HG03469 (cell line): ENCODE measurements at regions not wholly inside any gene's neighbourhood (a gene's known extent, or its start where the extent isn't known, plus 50 kb on each side); places are given as distances from the start of the nearest gene placed in this dataset.
"Not testable (repeated sequence)": the region's sequence is repeated elsewhere in the genome, so short reads cannot be mapped to it uniquely, and the experiment has no call there.

Experiments
- ATAC-seq: cut with Tn5 transposase; IDR thresholded peaks from one replicate; pipeline ENCODE4 v1.9.1; 2021; ENCODE audit warnings: mild to moderate bottlenecking, moderate library complexity, moderate number of reproducible peaks; ENCODE audit not compliant: unreplicated experiment

DNA sequence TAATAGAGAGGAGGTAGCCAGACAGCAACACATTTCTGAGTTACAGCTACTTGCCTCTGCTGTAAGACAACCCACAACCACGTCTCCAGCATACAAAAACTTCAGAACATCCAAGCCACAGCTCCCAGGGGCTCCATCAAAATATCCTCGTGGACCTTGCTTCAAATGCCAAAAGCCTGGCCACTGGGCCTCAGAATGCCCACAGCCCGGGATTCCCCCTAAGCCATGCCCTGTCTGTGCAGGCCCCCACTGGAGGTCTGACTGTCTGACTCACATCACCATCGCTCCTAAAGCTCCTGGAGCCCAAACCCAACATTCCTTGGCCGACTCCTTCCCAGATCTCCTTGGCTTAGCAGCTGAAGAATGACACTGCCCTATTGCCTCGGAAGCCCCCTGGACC, 186.6 kb upstream of the MAGEB16 start:
- ATAC-seq, result not testable (repeated sequence)

DNA sequence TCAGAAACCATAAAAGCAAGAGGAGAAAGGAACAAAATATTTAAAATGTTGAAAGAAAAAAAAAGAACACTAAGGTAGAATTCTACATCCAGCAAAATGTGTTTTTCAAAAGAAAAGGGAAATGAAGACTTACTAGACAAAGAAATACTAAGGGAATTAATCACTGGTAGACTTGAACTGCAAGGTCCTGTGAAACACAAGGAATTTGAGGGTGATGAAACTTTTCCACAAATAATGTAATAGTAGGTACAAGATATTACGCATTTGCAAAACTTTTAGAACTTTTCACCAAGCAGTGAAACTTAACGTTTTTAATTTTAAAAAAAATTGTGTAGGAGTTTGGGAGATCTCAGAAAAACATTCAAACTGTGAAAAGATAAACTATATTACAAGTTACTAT, 180.3 kb upstream of the MAGEB16 start:
- no peak for ATAC-seq

DNA sequence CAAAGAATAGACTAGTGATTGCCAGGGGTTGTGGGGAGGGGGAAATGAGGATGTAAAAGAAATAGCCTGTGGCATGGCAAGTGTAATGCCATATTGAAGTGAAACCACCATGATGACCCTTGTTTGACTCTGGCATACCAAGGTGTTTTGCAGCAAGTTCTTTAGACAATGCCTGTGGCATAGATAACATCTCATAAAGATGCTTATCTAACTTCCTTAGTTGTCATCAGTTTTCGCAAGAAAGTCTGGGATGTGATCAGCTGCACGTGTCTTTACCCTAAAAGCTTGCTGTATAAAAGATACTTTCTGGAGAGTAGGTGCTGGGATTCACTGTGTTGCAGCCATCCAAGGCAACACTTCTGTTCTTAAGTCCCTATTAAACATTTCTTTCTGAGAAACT, 176.1 kb upstream of the MAGEB16 start:
- ATAC-seq, result no peak

DNA sequence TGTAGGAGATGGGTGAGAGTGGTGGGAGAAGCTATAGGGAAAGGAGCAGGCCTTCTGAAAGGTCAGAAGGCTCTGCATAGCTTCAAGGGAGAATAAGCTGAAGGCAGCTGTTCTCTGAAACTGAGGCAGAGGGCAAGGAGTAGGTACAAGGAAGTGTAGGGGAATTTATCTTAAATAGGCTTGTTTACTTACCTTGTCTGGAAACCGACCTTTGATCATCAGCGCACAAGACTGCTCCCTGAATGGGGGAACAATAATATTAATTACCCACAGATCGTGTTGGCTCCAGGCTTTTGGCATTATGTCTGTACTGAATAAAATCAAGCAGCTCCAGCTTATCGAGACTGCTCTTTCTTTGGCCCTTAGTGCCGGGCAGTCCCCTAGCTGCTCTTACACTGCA, 175.5 kb upstream of the MAGEB16 start:
- no peak for ATAC-seq

DNA sequence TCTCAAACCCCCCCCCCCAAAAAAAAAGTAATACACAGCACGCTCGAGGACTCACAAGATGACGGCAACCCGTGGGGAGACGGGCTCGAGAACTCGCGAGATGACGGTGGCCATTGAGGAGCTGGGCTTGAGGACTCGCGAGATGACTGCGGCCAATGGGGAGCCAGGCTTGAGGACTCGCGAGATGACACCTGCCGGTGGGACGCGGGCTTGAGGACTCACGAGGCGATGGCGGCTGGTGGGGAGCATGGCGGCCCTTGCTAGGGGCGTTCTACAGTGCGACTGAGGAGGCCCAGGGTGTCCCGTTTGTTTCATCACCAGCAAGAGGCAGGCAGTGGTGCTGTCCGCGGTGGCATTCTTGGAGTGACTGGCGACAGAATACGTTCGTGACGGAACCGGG, 172.4 kb upstream of the MAGEB16 start:
- ATAC-seq, result no peak

DNA sequence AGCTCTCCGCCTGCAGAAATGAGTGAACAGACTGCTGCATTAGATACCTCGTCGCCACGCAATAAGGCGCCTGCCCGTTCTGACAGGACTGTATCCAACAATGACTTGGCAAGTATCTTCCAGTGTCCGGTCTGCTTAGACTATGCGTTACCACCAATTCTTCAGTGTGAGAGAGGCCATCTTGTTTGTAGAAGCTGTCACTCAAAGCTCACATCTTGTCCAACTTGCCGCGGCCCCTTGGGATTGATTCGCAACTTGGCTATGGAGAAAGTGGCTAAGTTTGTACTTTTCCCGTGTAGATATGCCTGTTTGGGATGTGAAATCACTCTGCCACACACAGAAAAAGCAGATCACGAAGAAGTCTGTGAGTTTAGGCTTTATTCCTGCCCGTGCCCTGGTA, 172.0 kb upstream of the MAGEB16 start:
- no peak for ATAC-seq

DNA sequence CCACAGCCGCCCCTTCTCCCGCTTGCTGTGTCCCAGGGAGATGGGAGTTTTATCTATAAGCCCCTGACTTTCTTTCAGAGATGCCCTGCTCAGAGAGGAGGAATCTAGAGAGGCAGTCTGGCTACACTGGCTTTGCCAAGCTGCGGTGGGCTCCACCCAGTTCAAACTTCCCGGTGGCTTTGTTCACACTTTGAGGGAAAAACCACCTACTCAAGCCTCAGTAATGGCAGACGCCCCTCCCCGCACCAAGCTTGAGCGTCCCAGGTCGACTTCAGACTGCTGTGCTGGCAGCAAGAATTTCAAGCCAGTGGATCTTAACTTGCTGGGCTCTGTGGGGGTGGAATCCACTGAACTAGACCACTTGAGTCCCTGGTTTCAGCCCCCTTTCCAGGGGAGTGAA, 162.2 kb upstream of the MAGEB16 start:
- not testable (repeated sequence) for ATAC-seq

DNA sequence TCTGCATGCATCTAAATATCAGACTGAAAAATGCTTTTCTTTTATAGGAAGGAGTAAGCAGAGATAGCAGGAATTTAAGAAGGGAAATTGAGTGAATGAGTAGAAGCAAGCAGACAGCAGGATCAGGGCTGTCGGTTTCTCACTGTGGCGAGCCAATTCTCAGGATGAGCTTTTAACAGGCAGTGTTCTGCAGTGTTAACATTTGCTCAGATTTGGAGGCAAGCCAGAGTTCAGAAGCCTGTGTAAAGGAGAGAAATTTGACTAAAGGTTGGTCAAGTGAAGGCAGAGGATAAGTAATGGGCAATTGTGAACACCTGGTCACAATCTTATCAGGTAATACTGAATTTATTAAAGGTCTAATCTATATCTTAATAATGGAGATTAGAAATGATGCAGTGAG, 133.3 kb upstream of the MAGEB16 start:
- ATAC-seq, result no peak

DNA sequence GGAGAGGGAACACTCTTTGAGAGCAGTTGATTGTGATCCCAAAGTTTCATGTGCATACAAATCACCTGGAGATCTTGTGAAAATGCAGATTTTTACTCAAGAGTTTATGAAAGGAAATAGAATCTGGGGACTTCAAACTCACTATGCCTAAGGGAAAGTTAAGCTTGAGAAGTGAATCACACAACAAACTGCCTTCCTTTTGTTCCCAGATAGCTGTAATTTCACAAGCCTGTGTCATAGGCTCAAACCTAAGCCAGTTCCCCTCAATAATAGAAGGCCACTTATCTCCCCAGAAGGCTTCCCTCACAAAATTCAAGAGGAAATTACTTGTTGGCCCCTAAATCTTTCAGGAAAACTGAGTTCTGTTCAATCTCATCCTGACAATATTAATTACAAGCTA, 132.8 kb upstream of the MAGEB16 start:
- no peak for ATAC-seq

DNA sequence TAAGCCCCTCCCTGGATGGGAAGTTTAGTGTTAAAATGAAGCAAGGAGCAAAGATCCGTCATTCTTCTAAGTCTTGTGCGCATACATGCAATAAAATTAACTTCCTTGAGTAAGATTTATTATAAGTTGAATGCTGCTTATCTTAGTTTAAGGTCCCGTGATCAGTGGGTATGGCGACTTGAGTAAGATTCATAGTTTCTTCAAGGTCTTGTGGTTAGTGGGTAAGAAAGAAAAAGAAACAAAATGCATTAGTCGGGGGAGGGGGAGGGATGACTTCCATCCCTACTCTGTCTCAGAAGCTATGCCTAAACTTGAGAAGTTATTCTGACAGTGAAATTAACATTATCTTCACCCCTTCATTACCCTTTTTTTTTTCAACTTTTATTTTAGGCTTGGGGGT, 127.3 kb upstream of the MAGEB16 start:
- no peak for ATAC-seq

DNA sequence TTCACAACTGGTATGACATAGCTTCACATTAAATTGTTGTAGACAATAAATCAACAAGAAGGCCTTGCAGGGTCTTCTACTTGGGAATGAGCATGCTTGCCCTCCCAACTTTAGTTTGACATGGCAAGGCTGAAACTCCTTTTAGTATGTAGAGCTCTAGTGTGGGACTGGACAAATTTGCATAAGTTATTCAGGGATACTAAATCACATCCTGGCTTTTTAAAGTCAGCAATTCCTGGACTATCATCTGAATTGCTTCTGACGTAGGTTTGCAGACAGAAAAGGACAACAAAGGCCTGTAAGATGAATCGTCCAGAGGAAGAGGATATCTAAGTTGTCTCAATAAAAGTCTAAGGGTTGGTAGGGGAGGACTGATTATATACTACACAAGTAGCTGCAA, 123.0 kb upstream of the MAGEB16 start:
- no peak for ATAC-seq

DNA sequence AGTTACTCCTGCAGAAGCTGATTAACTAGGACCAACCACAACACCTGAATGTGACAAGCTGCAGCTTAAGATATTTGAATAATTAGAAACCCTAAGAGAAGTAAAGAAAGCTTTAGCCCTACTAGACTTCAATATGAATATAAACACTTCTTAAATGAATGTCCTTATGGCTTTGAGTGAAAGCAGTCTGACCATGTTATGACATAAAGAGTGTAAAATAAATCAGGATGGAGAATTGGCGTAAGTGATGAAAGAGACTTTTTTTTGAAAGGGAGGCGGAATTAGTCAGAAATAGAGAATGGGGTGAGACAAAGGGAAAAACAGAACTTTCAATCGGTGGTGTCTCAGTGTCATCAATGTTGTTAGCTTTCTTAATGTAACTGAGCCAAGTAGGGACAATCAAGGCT, 117.2 kb upstream of the MAGEB16 start:
- no peak for ATAC-seq

DNA sequence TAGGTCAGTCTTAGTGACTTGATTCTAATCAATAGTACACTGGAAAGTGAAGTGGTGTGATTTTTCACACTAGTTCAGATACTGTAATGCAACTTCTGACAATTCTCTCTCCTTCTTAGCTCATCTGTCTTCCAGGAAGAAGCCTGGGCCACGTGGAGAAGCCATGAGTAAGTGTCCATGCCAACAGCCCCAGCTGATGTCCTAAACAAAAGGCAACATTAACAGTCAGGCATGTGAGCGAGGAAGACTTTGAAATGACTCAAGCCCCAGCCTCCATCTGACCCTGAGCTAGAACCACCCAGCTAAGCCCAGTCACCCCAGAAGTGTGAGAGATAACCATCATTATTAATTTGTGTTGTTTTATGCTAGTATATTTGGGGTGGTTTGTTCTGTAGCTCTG, 115.7 kb upstream of the MAGEB16 start:
- no peak for ATAC-seq

DNA sequence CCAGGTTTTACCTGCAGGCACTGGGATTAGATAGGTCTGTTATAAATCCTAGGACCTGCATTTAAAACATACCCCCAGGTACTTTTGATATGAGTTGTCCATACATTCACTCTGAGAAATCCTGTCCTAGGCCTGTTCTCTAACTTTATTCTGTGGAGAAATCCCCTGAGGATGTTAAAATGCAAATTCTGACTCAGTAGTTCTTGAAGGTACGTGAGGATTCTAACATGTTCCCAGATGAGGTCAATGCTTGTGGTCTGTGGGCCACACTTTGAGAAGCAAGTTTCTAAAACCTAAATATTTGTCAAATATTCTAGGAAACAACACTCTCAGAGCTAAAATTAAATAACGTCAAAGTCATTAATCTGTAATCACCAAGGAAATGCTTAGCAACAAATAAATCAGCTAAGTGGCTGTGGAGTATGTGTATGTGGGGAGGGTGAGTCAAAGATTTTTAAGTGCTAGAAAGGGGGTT, 101.3 kb upstream of the MAGEB16 start:
- ATAC-seq, result no peak

DNA sequence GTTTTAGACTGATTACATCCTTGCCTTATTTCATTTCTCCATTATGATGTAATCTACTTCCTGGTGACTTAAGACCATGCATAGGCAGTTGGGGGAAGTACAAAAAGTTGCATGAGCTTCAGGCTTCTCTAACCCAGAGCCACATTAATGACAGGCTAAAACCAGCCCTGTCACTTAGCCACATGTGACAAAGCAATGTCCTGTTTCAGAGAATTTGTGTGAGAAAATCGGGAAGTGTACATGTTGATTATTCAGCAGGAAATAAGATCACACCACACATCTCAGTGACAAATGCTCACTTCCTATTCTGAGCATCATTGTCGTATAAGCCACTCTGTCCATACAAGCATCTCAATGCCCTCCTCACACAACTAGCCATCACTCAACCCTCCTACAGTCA, 98.5 kb upstream of the MAGEB16 start:
- no peak for ATAC-seq

DNA sequence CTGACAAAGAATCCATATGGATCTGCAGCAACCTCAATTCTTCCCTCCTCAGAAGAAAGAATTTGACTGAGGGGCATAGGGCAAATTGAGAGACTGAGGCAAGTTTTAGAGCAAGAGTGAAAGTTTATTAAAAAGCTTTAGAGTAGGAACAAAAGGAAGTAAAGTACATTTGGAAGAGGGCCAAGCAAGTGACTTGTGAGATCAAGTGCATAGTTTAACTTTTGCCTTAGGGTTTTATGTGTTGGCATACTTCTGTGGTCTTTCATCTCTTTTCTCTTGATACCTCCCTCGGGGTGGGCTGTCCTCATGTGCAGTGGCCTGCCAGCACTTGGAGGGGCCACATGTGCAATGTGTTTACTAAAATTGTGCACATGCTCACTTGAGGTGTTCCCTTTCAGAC, 98.0 kb upstream of the MAGEB16 start:
- no peak for ATAC-seq

DNA sequence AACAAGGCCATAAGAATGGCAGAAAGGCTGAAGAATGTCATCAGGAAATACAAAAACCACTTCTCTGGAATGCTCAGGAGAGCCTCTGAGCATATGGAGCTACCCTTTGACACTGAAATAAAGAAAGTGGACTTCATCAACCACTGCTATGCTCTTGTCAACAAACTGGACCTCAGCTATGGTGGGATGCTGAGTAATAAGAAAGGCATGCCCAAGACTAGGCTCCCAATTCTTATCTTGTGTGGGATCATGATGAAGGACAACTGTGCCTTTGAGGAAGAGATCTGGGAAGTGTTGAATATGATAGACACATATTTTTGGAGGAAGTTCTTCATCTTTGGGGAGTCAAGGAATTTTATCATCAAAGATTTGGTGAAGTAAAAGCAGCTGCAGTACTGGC, 86.9 kb upstream of the MAGEB16 start:
- ATAC-seq, result no peak

DNA sequence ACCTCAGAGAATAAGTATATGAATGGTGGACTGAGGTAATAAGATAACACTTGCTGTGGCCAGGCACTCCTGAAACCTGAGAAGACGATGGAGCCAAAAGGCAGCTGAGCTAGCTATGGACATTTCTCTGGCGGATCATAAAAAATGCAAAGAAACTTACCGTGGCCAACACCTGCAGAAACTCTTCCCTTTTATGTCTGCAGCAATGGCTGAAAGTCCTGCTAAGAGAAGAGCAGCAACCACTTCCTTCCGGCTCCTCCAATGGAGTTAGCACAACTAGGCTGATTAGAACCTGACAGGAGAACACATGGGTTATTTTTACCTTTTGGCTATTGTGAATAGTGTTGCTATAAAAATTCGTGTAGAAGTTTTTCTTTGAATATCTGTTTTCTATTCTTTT, 76.0 kb upstream of the MAGEB16 start:
- no peak for ATAC-seq

DNA sequence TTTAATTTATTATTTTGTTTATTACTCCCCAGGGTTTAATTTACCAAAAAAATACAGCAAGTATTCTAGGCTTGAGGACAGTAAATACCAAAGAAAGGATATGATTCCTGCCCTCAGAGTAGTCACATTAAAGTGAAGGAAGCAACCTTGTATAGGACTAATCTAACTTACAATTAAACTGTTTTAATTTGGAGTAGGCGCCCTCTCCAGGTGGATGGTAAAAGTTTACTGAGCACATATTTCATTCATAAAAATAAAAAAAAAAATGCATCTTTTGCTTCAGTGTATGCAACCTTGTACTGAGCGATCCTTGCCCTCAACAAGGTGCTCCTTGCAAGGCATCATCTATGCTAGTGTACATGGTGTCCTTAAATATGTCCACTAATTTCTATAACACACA, 72.0 kb upstream of the MAGEB16 start:
- ATAC-seq, result no peak

DNA sequence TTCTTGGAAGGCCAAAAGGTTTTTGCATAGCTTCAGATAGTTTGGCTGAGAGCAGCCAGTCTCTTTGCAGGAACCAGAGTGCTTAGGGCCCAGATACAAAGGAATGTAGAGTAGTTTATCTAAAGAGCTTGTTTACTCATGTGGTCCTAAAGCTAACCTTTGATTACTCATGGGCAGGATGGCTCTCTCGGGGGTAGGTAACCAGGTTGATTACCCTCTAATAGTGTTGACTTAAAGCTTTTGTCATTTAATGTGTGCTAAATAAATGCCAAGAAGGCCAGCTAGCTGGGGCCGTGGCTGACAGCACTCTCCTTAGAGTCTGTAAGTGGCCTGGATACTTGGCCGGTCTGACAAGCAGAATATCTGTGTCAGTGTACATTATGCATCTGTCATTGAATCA, 69.7 kb upstream of the MAGEB16 start:
- ATAC-seq, result no peak

DNA sequence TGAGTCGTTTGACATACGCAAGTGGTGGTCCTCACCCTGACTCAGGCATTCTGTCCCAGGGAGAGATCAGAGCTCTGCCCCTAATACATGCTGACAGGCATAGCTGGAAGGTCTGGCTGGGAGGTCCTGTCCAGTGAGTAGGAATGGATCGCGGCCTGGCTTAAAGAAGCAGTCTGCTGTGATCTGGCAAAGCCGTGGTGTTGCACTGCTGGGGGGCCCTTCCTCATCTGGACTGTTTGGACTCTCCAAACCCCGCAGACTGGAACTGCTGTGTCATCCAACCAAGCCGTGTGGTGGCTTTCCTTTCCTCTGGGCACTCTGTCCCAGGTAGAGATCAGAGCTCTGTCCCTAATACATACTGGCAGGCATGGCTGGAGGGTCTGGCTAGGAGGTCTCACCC, 64.3 kb upstream of the MAGEB16 start:
- ATAC-seq, result no peak

DNA sequence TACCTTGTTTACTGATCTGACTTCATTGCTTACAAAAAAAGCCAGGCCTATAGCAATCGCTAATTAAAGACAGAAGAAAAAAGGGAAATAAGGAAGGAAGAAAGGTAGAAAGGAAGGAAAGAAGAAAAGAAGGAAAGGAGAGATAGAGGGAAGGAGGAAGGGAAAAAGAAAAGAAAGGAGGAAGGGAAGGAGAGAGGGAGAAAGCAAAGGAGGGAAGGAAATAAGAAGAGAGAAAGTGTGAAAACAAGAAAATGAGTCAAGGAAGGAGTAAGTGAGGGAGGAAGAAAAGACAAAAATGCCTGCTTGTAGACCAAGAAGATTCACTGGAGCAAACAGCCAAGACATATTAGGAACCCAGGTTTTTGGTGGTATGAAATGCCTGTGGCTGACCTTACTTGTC, 57.0 kb upstream of the MAGEB16 start:
- ATAC-seq, result no peak

DNA sequence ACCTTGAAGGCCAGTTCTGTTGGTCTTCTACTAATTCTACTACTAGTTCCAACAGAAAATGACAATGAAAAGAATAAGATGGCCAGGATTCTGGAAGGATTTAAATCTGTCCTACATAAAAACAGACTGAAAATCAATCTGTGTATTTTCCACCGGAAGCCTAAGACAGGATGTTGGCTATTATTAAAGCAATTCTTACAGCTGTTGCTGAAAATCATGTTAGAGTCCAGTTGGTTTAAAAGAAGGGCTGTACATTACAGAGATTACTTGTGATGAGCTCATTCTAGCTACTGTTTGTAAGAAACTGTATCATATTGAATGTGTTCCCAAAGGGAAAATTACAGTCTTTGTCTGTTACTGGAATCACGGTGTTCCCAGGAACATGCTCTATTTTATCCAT, 54.8 kb upstream of the MAGEB16 start:
- ATAC-seq, result no peak
